HG03280 (cell line): ENCODE measurements at regions not wholly inside any gene's neighbourhood (a gene's known extent, or its start where the extent isn't known, plus 50 kb on each side); places are given as distances from the start of the nearest gene placed in this dataset.
"Not testable (repeated sequence)": the region's sequence is repeated elsewhere in the genome, so short reads cannot be mapped to it uniquely, and the experiment has no call there.

ENCODE experiments used
- ATAC-seq: cut with Tn5 transposase; IDR thresholded peaks from one replicate; pipeline ENCODE4 v1.9.1; 2021; ENCODE audit warnings: mild to moderate bottlenecking, moderate library complexity; ENCODE audit not compliant: unreplicated experiment

- ATAC-seq: not testable (repeated sequence)
Observed at GRCh38 chr2:111551428-111551827, 332.6 kb downstream of the ANAPC1 start.

- ATAC-seq: not testable (repeated sequence)
Observed at GRCh38 chr2:111552625-111553024, 331.4 kb downstream of the ANAPC1 start.

- ATAC-seq: not testable (repeated sequence)
Observed at GRCh38 chr2:111559301-111559700, 324.7 kb downstream of the ANAPC1 start.

GRCh38 chr2:111559814-111560213, 324.2 kb downstream of the ANAPC1 start:
- ATAC-seq: not testable (repeated sequence)

GRCh38 chr2:111566068-111566467, 317.9 kb downstream of the ANAPC1 start:
- not testable (repeated sequence) for ATAC-seq

GRCh38 chr2:111567233-111567632, 316.8 kb downstream of the ANAPC1 start:
- ATAC-seq: not testable (repeated sequence)

- not testable (repeated sequence) for ATAC-seq
Observed at GRCh38 chr2:111569356-111570199, 314.4 kb downstream of the ANAPC1 start.

- ATAC-seq: peak; percentile 76
Observed at GRCh38 chr2:111570300-111571114, 313.5 kb downstream of the ANAPC1 start.

GRCh38 chr2:111574803-111575202, 309.2 kb downstream of the ANAPC1 start:
- ATAC-seq: not testable (repeated sequence)

GRCh38 chr2:111577154-111577885, 306.7 kb downstream of the ANAPC1 start:
- not testable (repeated sequence) for ATAC-seq

- ATAC-seq: not testable (repeated sequence)
Observed at GRCh38 chr2:111579500-111580134, 304.4 kb downstream of the ANAPC1 start.

- not testable (repeated sequence) for ATAC-seq
Observed at GRCh38 chr2:111580616-111581015, 303.4 kb downstream of the ANAPC1 start.

- not testable (repeated sequence) for ATAC-seq
Observed at GRCh38 chr2:111582090-111582489, 301.9 kb downstream of the ANAPC1 start.

GRCh38 chr2:111583480-111583879, 300.5 kb downstream of the ANAPC1 start:
- not testable (repeated sequence) for ATAC-seq

GRCh38 chr2:111584540-111584939, 299.5 kb downstream of the ANAPC1 start:
- not testable (repeated sequence) for ATAC-seq

GRCh38 chr2:111584950-111585349, 299.0 kb downstream of the ANAPC1 start:
- not testable (repeated sequence) for ATAC-seq

GRCh38 chr2:111586014-111586413, 298.0 kb downstream of the ANAPC1 start:
- ATAC-seq: not testable (repeated sequence)

GRCh38 chr2:111595072-111595471, 288.9 kb downstream of the ANAPC1 start:
- ATAC-seq: not testable (repeated sequence)

GRCh38 chr2:111596808-111597705, 286.9 kb downstream of the ANAPC1 start:
- ATAC-seq: not testable (repeated sequence)
